Vagina (tissue), 2 donors: ENCODE measurements at regions not wholly inside any gene's neighbourhood (a gene's known extent, or its start where the extent isn't known, plus 50 kb on each side); places are given as distances from the start of the nearest gene placed in this dataset.

Experiments
- POLR2A ChIP-seq, 2 donors: fragments of 450-650 bp; IDR thresholded peaks; one replicate each; pipeline ENCODE4 v1.6.1; 2017; ENCODE audit warnings: antibody characterized with exemption in 2 of 2, mild to moderate bottlenecking in 2 of 2, moderate library complexity in 2 of 2
- POLR2AphosphoS5 ChIP-seq, 2 donors: sonication (generic); formaldehyde crosslinking; IDR thresholded peaks; one replicate each; pipeline ENCODE4 v1.9.0; 2017; ENCODE audit warnings: antibody characterized with exemption in 2 of 2, mild to moderate bottlenecking in 2 of 2, low read depth in 1 of 2; ENCODE audit not compliant: insufficient read depth in 1 of 2
- TF ChIP-seq, protein P1 (sequence below), 3 experiments: fragments of 450-650 bp in 2 of 3; fragments of 200-600 bp in 1 of 3; sonication (generic) in 1 of 3; IDR thresholded peaks; one replicate each; pipeline ENCODE4 v1.5.1; 2017 to 2019; ENCODE audit warnings: antibody characterized with exemption in 3 of 3, mild to moderate bottlenecking in 2 of 3, moderate library complexity in 2 of 3

DNA sequence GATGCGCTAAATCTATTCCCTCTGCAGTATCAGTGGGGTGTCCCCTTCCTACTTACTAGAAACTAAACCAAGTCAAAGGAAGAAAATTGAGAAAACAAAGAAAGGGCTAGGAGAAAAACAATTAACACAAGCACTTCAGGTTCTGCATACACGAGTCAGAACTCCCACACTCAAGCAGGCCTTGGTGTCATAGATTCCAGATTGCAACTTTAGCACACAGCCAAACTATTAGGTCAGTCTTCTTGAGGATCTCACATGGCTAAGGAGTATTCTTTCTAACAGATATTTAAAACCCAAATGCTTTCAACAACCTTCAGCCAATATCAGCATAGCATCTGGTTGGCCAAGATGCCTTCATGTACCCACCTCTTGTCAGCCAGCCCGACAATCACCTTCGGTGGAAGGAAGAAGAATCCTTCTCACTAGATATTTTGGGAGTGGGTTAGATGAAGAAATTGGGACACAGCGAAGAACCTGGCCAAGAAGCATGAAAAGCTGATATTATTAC is 340.0 kb downstream of the VPS13C start:
- TF ChIP-seq, protein P1, sequence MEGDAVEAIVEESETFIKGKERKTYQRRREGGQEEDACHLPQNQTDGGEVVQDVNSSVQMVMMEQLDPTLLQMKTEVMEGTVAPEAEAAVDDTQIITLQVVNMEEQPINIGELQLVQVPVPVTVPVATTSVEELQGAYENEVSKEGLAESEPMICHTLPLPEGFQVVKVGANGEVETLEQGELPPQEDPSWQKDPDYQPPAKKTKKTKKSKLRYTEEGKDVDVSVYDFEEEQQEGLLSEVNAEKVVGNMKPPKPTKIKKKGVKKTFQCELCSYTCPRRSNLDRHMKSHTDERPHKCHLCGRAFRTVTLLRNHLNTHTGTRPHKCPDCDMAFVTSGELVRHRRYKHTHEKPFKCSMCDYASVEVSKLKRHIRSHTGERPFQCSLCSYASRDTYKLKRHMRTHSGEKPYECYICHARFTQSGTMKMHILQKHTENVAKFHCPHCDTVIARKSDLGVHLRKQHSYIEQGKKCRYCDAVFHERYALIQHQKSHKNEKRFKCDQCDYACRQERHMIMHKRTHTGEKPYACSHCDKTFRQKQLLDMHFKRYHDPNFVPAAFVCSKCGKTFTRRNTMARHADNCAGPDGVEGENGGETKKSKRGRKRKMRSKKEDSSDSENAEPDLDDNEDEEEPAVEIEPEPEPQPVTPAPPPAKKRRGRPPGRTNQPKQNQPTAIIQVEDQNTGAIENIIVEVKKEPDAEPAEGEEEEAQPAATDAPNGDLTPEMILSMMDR (IDR thresholded peaks at IDR 0.05) = no peak
- TF ChIP-seq POLR2AphosphoS5 (IDR thresholded peaks at IDR 0.05; ENCODE audit: insufficient read depth in 1 of 2, low read depth in 1 of 2) (no peak), POLR2A (IDR thresholded peaks at IDR 0.05) (no peak)
